ENCODE measurements at regions not wholly inside any gene's neighbourhood (a gene's known extent, or its start where the extent isn't known, plus 50 kb on each side); places are given as distances from the start of the nearest gene placed in this dataset.

DNA sequence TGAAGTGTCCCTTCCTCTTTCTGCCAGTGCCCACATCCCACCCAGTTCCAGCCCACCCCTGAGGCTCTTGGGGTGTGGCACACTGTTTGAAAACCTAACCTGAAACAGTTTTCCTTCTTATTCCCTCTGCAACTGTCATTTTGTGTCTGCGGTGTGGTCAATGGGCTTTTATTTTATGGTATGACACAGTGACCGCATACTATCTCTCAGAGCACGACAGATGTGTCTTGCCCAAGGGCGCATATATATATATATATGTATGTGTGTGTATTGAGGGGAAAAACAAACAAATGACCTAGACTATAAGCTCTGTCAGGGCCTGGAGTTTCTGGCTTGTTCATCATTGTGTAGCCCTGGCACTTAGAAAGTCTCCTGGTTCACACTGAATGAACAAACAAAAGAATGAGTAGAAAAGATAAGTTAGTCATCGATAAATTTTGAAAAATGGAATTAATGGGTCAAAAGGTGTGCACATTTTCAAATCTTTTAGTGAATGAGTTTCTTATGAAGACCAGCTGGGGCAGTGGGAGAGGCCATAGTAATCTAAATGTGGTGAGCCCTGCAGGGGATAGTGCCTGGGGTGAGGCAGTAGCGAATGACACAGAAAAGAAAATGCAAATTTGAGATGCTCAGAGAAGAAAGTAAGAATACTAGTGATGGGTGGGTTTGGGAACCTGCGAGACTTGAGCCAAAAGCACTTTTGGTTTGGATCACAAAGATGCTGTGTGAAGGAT lies 198.4 kb downstream of the SNX10 start:
- DNase-seq, result no peak

DNA sequence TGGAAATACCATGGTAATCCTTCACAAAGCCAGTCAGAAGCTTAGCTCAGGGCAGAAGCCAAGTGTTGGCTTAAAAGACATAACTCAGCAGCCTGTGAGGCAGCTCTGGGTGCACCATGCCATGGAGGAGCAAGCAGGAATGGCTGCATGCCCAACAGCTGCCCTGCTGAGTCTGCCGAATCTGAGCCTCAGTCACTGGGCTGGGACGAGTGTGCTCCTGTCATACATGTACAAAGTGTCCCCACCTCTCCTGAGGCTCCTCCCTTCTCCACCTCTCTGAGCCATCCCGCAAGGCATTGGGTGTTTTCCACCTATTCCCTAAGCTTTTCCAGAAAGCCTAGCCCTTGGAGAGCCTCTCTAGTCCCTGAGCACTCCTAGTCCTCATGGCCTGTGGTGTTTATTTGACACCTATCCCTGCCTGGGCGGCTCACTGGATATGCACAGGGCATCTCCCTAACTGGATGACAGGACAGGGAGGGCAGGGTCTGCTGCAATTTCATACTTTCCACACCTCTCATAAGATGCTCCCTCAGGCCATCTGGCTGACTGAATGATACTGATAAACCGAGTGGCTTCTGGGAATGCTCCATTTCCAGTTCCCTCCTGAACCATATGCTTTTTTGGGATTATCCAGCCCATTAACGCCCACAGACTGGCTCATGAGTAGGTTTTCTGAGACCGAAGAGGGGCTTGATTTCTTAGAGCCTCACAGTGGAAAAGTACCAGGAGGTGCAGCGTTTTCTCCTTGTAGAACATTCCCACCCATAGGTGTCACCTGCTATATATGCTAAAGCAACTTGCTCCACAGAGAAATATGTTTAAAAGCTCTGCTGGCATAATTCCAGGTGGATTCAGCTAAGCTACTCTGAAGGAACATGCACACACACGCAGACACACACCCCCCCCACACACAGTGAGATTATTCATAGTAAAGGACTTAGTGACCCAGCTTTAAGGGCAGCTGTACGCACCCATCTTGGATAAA lies 199.3 kb downstream of the SNX10 start:
- peak; percentile 76 for DNase-seq

DNA sequence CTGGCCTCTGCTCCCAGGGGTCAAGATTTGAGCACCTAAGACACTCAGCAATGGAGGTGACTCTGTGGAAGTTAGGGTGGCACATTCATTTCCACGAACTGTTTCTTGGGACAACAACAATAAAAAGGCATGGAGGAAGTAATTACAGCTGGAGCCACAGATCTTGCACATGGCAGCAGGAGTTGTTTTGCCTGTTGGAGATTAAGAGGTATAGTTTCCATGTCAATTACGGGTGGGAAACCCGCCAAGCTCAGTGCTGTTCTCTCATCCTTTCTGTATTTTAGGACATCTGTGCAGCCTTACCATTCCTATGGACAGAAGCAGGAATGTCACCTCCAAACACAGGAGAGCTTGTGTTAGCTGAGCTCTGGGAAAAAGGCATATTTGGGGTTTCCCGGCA lies 201.2 kb downstream of the SNX10 start:
- DNase-seq, result no peak

DNA sequence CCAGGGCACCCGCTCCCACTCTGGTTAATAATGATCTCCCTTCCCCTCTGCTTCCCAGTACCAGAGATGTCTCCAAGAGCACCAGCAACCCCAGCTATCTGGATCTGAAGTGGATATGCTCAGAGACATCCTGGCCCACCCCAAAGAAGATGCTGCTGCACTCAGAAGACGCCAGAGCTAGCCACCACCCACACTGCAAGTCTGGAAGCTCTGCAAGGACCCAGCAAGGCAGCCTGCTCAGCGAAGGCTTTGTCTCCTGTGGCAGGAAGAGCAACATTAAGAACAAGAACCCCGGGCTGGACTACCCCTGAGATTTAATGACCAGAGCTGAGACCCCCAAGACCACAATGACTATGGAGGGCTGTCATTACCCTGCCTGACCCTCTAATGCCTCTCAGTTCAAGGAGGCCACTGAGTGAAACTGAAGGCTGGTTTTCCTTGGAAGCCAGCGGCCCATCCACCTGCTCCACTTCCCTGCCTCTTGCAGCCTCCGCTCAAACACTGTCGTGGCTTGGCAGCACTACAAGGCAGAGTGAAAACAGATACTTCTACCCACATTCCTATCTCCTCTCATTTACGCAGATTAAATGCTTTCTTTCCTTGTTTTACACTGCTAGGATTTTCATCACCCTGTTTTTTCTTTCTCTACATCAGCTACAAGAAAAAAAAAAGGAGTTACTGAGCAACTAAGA lies 202.2 kb downstream of the SNX10 start:
- no peak for DNase-seq

DNA sequence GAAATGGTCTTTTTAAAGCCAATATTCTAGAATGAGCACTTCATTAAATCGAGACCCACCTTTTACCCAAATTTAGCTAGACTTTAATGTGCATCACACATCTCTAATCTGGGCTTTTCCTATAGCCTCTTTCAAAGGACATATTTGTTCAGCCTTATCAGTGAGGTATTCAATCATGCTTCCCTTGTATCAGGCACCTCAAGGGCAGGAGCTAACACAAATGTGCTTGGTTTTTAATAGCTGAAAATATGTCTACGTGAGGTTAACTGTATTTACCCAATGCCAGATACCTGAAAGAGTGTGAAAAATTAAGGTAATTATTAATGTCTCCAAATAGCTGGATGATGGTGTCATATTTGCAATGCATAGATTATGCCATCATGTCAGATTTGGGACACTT lies 203.9 kb downstream of the SNX10 start:
- no peak for DNase-seq

DNA sequence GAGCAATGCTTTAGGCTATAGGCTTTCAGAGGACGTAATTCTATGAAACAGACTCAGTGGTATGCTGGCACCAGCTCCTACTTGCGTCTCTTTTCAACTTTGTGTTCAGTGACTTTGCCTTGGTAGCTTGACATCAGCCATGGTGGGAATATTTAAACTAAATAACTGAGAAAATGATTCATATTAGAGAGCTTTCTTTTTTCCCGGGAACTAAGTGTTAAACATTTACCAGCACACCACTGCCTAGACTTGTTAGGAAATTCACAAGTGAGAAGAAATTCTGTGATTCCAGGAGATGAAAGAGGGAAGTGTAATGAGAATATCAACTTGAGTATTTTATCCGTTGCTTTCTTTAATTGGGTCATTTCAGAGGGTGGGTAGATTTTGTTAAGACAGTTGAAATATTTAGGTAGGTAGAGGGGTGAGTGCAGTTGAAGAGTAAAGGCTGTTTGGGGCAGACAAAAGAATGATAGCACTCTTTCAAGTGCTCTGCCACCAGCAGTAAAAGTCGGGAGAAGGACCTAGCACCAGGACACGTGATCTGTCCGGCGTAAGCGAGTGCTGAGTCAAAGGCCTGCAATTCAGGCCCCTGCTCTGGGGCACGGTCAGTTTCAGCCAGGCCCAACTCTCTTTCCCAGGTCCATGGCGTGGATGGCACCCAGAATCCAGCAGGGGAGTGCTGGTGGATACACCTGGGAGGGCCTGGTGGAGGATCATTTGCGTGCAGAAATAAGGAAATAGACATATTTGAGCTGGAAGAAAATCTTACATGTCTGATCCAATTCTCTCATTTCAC lies 206.3 kb downstream of the SNX10 start:
- DNase-seq, result no peak

DNA sequence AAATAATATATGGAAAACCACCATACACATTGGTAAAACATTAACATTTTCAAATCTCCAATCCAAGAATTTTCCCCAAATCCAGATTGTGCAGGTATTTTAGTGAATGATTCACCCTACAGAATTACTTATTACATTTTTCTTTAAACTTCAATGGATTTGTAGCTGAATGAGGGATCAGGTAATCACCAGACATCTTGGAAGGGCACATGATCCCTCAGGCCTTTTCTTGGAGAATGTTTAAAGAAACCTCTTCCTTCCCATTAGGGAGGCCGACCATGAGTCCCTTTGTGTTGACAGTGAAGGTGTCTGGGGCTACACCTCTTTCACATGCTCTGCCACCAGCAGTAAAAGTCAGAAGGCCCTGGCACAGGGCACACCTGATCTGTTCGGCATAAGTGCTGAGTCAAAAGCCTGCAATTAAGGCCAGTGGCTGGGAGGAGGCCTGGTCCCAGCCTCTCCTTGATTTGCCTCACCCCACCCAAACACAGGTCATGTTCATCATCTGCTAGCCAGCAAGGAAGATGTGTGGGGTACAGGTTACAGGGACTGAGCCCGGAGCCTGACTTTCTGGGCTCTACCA lies 207.7 kb downstream of the SNX10 start:
- no peak for DNase-seq

DNA sequence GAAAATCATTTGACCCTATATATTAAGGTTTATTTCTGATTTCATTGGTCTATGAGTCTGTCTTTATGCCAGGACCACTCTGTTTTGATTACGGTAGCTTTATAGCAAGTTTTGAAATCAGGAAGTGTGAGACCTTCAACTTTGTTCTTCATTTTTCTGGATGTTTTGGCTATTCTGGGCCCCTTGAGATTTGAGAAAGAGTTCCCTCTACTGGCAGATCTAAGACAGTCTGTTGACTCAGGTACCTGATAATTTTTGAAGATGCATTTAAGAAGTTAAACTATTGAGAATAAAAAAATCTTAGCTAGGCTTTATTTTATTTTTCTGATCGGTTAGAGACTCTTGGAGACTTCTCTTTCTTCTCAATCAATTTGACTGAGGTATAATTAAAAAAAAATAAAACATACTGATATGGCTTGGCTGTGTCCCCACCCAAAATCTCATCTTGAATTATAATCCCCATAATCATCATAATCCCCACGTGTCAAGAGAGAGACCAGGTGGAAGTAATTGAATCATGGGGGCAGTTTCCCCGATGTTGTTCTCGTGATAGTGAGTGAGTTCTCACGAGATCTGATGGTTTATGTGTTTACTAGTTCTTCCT lies 209.2 kb downstream of the SNX10 start:
- no peak for DNase-seq

DNA sequence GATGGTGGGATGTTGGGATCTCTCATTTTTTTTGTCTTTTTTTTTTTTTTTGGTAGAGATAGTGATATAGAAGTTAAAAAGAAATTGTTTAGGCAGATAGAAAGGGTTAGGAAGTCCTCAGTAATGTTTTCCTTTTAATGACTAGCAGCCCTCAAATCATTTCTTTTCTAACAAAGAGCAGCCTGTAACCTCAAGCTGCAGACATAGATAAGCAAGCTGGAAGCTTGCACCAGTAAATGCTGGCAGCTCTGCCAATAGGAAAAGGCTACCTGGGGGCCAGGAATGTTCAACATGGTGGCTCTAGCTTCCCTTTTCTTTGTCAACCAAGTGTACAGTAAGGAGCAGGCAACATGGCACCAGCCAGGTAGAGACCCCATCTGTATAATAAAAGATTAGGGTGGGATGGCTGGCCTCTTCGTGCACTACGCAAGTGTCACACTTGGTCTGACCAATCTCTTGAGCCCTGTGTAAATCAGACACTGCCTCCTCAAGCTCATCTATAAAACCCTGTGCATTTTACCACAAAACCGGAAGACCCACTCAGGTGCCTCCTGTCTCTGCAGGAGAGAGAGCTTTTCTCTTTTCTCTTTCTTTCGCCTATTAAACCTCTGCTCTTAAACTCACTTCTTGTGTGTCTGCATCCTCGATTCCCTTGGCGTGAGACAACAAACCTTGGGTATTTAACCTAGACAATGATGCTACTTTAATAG lies 212.9 kb downstream of the SNX10 start:
- no peak for DNase-seq

DNA sequence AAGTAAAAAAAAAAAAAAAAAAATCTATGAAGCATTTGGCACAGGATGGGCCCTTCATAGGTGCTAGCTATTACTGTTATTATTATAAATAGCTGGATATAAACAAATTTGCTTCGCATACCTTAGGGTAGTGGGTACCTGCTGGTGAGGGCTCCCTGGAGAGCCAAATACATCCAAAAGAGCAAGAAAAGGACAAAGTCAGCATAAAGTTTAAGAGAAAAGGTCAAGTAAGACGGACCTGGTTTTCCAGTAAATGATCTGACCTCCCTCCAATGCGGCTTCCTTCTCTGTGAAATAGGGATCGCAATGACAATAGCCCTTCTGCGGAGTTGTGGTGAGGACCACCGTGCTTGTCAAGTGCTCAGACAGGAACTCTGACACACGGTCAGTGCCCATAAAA lies 214.5 kb downstream of the SNX10 start:
- DNase-seq, result no peak

DNA sequence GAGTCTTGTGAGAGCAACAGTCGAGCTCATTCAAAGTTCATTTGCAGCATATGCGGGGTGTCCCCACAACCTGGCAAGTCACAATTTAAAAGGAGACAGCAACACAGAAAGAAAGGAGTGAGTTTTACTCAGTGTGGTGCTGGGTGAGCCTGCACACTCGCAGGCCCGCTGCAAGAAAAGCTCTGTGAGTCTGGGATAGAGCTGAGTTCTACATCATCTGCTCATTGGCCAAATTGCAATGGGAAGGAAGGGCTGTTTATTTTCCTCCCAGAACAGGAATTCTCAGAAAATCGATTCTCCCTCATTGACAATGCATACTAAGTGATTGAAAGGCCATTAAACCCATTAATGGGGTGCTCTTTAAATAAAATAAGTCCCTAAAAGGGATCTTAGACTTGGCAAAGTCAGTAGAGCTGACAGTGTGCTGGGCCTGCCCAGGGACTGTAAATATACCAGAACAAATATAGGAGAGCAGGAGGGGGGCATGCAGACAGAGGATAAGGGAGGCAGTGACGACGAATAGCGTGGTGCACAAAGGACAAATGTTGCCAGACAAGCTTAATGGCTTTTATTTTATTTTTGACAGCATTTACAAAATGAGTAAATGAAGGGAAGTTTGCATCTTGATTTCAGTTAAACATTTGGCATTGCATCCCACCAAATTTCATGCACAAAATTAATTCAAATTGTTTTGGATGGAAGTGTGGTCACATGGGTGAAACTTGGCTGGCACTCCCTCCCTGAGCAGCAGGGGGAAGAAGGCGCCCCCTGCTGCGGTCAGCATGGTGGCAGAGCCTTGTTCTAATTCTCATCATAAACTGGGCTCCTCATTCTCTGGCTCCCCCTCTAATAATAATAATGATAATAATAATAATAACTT lies 215.7 kb downstream of the SNX10 start:
- no peak for DNase-seq

DNA sequence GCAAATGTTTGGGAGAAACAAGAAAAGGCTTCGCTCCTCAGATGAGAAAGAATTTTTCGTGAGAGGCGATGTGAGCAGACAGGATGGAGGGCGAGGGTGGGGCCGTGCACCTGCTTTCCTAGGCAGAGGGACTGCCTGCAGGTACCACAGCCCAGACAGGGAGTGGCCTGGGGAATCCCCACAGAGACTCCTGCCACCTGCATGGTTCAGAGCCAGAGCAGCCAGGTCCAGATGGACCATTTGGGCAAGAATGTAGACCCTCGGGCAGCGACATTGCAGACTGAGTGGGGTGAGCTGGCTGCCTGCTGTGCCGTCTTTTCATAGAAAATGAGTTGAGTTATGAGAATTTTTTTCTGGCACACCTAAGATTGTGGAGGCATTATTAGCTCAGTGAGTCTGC lies 216.8 kb downstream of the SNX10 start:
- DNase-seq, result no peak

DNA sequence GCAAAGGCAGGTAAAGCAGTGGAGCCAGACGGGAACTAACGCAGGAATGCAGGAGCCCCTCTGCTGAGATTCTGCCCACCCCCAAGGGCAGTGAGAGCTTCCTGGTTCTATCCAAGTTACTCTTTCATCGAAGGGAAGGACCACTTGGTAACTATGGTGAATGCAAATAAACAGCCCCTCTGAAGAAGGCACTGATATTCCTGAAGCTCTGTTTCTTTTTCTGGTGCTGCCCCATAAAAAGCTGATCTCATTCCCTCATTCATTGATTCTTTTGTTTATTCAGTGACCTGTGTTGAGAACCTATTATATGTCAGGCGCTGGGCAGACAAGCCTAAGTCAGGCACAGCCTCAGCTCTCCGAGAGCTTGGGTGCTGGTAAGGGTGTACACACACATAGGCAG lies 217.3 kb downstream of the SNX10 start:
- DNase-seq, result no peak

DNA sequence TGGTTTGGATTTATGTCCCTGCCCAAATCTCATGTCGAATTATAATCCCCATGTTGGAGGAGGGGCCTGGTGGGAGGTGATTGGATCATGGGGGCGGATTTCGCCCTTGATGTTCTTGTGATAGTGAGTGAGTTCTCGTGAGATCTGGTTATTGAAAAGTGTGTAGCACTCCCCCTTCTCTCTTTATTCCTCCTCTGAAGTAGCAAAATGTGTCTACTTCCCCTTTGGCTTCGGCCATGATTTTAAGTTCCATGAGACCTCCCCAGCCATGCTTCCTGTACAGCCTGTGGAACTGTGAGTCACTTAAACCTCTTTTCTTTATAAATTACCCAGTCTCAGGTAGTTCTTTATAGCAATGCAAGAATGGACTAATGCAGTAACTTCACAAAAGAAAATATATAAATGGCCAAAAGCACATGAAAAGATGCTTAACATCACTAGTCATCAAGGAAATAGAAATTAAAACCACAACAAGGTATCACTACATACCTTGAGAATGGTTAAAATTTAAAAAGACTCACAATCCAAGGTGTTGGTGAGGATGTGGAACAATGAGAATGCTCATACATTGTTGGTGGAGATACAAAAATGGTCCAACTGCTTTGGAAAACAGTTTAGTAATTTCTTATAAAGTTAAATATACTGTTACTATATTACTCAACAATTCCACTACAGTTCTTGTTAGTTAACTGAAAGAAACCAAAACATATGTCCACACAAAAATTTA lies 218.7 kb downstream of the SNX10 start:
- no peak for DNase-seq

DNA sequence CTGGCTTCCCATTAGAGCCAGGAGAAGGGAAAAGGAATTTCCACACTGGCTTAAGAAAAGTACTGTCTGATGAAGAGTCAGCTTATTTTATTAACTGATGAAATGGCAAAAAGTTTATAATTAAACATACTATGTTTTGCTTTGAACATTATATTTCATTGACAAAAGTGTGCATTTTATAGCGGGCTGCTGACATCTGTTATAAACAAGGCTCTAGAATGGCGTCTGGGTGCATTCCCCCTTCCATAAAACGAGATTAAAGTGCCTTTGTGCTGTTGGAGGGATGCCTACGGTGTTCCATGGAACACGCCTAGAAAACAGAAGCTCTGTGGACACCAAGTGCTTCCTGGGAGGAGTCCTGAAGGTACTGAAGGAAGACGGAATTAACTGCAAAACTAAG lies 220.2 kb downstream of the SNX10 start:
- DNase-seq, result no peak

DNA sequence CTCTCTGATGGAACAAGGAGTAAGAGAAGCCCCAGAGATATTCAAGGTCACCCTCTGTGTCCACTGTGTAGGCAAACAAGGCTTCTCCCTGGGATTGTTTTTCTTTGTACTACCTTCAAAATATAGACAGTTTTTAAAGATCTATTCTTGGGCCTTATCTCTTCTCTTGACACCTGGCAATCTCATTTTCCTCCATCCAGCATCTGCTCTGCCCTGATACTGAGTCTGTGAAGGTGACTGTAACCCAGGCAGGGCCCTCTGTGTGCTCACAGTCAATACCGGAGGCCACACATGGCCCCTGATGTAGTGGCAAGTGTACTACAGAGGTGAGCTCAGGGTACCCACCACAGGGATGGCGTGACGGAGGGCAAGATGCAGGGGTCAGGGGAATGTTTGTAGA lies 221.1 kb downstream of the SNX10 start:
- DNase-seq, result no peak

DNA sequence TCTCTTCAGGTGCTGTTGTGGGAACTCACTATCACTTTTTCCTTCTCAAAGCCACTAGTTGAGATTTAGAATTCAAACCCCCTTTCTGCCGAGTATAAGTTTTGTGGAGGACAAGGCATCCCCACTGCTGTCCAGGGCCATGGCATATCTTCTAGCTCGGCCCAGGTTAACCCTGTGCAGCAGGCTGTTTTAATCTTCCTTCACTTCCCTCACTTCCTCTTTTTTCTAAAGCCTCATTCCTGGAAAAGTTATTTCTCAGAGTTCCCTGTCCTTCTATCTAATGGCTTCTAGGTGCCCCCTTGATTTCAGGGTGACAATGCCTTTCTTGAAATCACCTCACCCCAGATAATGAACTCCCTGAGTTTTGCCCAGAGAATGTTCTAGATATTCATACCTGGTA lies 222.3 kb downstream of the SNX10 start:
- DNase-seq, result no peak

DNA sequence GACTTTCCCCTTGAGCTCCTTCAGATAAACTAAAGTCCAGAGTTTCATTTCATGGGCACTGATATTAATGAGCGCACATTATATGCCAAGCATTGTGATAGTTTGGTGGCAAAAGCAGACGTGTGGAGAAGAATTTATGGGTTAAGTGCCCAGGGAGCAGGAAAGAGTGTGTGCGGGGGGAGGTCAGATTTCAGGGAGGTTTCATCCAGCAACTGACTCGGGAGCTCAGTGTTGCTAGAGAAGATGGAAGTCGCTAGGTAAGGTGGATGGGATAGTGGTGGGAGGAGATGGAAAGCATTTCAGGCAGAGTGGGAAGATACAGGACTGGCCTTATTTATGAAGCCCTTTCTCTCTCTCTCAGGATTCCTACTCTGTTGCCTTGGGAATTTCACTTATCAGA lies 223.0 kb downstream of the SNX10 start:
- no peak for DNase-seq

DNA sequence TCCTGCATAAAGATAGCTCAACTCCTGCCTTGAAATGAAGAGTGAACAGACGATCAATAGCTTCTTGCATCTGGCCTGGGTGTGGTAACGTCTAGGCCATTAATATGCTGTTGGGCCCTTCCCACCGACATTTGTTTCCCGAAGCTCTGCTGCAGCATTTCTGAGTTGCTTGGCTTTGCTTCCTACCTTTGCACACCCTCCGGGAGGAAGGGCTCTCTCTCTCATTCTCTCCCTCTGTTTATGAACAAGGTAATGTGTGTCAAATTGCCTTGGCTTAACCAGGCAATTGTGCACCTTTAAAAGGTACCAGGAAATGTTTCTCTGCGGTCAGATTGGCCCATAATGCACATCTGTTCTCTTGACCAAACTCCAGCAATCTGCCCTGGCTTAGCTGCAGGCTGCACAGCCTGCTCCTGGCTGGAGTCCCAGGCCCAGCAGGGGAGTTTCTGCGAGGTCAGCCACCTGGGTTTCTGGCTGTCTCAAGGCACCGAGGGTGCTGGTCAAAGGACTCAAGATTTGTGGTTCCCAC lies 223.7 kb downstream of the SNX10 start:
- peak; percentile 48 for DNase-seq
